Brain microvascular endothelial cell (primary cell): ENCODE measurements at regions not wholly inside any gene's neighbourhood (a gene's known extent, or its start where the extent isn't known, plus 50 kb on each side); places are given as distances from the start of the nearest gene placed in this dataset.

Experiments used
- DNase-seq: peaks from one replicate; pipeline ENCODE4 v3.0.0-alpha.2; 2020
- H3K27ac ChIP-seq: fragments of 250-450 bp; sonication (Bioruptor Pico); 2 replicates; pipeline ENCODE4 v1.5.1; 2020; ENCODE audit warnings: mild to moderate bottlenecking, moderate library complexity
- H3K27me3 ChIP-seq: fragments of 250-450 bp; sonication (Bioruptor Pico); replicated peaks from 2 replicates; pipeline ENCODE4 v1.5.1; 2020; ENCODE audit warnings: mild to moderate bottlenecking
- H3K36me3 ChIP-seq: fragments of 250-450 bp; sonication (Bioruptor Pico); replicated peaks from 2 replicates; pipeline ENCODE4 v1.5.1; 2020; ENCODE audit warnings: mild to moderate bottlenecking
- H3K4me3 ChIP-seq: 2 replicates; pipeline ENCODE4 v1.5.1; 2011; ENCODE audit warnings: low read depth, mild to moderate bottlenecking, control low read depth, low read length, moderate library complexity
- CTCF ChIP-seq: IDR thresholded peaks from 2 replicates; pipeline ENCODE4 v1.5.1; 2011; ENCODE audit warnings: low read depth, mild to moderate bottlenecking, moderate library complexity, low read length, control low read depth, inconsistent platforms; ENCODE audit errors: missing control alignments
- in situ Hi-C: cut with HindIII; loops from 2 replicates; pipeline ENCODE4 v1.10.0; 2017; ENCODE audit warnings: low sequenced_read_pairs, low pct_ligation_motif_present

GRCh38 chr11:90895850-90896249 is 673.0 kb upstream of the CHORDC1 start:
- in situ Hi-C loops: no loop called here
- no peak for TF ChIP-seq CTCF

GRCh38 chr11:90890347-90890746 is 667.5 kb upstream of the CHORDC1 start:
- in situ Hi-C loops: no loop called here
- no peak for DNase-seq
- no peak for TF ChIP-seq CTCF
- Histone ChIP-seq H3K27me3 (no peaks in the 10 kb centered on the region), H3K36me3 (no peaks in the 10 kb centered on the region), H3K4me3 (no peak overlapping the region), H3K27ac (no peak overlapping the region)

More at GRCh38 chr11:90895850-90896249, 673.0 kb upstream of the CHORDC1 start:
- Histone ChIP-seq H3K4me3 (no peak overlapping the region), H3K27ac (no peak overlapping the region), H3K36me3 (no peaks in the 10 kb centered on the region), H3K27me3 (no peaks in the 10 kb centered on the region)
- no peak for DNase-seq

- Histone ChIP-seq H3K27me3 (no peaks in the 10 kb centered on the region), H3K27ac (no peak overlapping the region), H3K36me3 (no peaks in the 10 kb centered on the region), H3K4me3 (no peak overlapping the region)
- TF ChIP-seq CTCF: no peak
- no peak for DNase-seq
- in situ Hi-C loops: no loop called here
These were observed 661.3 kb upstream of the CHORDC1 start for GRCh38 chr11:90884181-90884580.

GRCh38 chr11:90874986-90875385 is 652.1 kb upstream of the CHORDC1 start:
- no peak overlapping the region for H3K27ac ChIP-seq
- no peak overlapping the region for H3K4me3 ChIP-seq
- H3K36me3 ChIP-seq: no peaks in the 10 kb centered on the region
- DNase-seq: no peak
- in situ Hi-C loops: no loop called here
- no peak for TF ChIP-seq CTCF
- no peaks in the 10 kb centered on the region for H3K27me3 ChIP-seq

GRCh38 chr11:90874281-90874680 is 651.4 kb upstream of the CHORDC1 start:
- Histone ChIP-seq H3K36me3 (no peaks in the 10 kb centered on the region), H3K4me3 (no peak overlapping the region), H3K27ac (no peak overlapping the region), H3K27me3 (no peaks in the 10 kb centered on the region)
- DNase-seq: no peak
- in situ Hi-C loops: no loop called here
- TF ChIP-seq CTCF: no peak

GRCh38 chr11:90867416-90867815 is 644.6 kb upstream of the CHORDC1 start:
- in situ Hi-C loops: no loop called here
- no peak for DNase-seq
- TF ChIP-seq CTCF: no peak
- Histone ChIP-seq H3K36me3 (no peaks in the 10 kb centered on the region), H3K27me3 (no peaks in the 10 kb centered on the region), H3K4me3 (no peak overlapping the region), H3K27ac (no peak overlapping the region)
